ENCODE measurements at regions not wholly inside any gene's neighbourhood (a gene's known extent, or its start where the extent isn't known, plus 50 kb on each side); places are given as distances from the start of the nearest gene placed in this dataset.

- Histone ChIP-seq H4K8ac (ENCODE audit: low read depth in 2 of 2, low read length in 2 of 2) (no peak overlapping the region), H3K14ac (replicated peaks; ENCODE audit: low read depth, low read length) (no peak overlapping the region), H3K4me2 (ENCODE audit: low read depth, low read length) (no peak overlapping the region), H3K9me3 (ENCODE audit: control insufficient read depth, insufficient read depth, low read length) (no peaks in the 10 kb centered on the region), H2AK5ac (ENCODE audit: low read depth, low read length) (no peak overlapping the region), H3K9me1 (ENCODE audit: insufficient read depth, low read length) (no peaks in the 10 kb centered on the region), H3K27ac (ENCODE audit: insufficient read depth, low read length) (no peak overlapping the region), H4K5ac (ENCODE audit: low read depth, low read length) (no peak overlapping the region), H2BK120ac (ENCODE audit: low read depth, low read length) (no peak overlapping the region), H4K91ac (ENCODE audit: insufficient read depth, low read depth, low read length) (no peak overlapping the region), H2BK15ac (ENCODE audit: low read depth, low read length) (no peak overlapping the region), H2AK9ac (replicated peaks; ENCODE audit: low read depth, low read length, poor library complexity) (no peak overlapping the region), H3K27me3 (ENCODE audit: control insufficient read depth, insufficient read depth, low read length) (no peaks in the 10 kb centered on the region), H3K4me3 (ENCODE audit: insufficient read depth, low read depth, low read length) (no peak overlapping the region), H3K18ac (ENCODE audit: low read depth, low read length) (no peak overlapping the region), H4K20me1 (ENCODE audit: insufficient read depth, low read length) (no peaks in the 10 kb centered on the region), H2AFZ (replicated peaks; ENCODE audit: low read length, poor library complexity) (no peak overlapping the region), H3K79me1 (ENCODE audit: low read depth in 1 of 2, low read length in 2 of 2) (no peaks in the 10 kb centered on the region), H2BK5ac (ENCODE audit: low read depth, low read length, poor library complexity, severe bottlenecking) (no peak overlapping the region), H3K4me1 (ENCODE audit: control insufficient read depth, insufficient read depth, low read length) (no peaks in the 10 kb centered on the region; the same call in 1 of the 2 replicates), H3K36me3 (ENCODE audit: control insufficient read depth, insufficient read depth, low read length) (no peaks in the 10 kb centered on the region), H2BK20ac (ENCODE audit: low read depth, low read length) (no peak overlapping the region), H3K56ac (ENCODE audit: extremely low read depth, insufficient read depth, low read length) (no peak overlapping the region), H3K9ac (ENCODE audit: low read depth, low read length) (no peak overlapping the region), H3K23ac (ENCODE audit: low read depth, low read length) (no peak overlapping the region), H3K4ac (ENCODE audit: low read depth, low read length) (no peak overlapping the region)
- POLR2A ChIA-PET (ENCODE audit: unreplicated experiment), result no interaction called here
- no TSS peak for BruUV-seq (replicated peaks)
- in situ Hi-C loops (cut with MboI; ENCODE audit: low sequenced_read_pairs), result no loop called here
- no CpG with 5 or more reads among the region's 1 CpG for WGBS, 2 experiments (ENCODE audit: extremely low coverage in 2 of 2, insufficient read length in 1 of 2)
- dilution Hi-C loops (cut with HindIII; ENCODE audit: low sequenced_read_pairs, unreplicated experiment), result no loop called here
- intact Hi-C loops (cut with micrococcal nuclease), result loop anchor here (5.0 kb wide), 1 partner anchor 676 kb away; no protein-coding TSS in a partner anchor
- CTCF ChIA-PET, result interaction anchor here (0.6 to 0.7 kb wide), 2 partner anchors 19 to 209 kb away, joined by 3 to 4 read pairs; no protein-coding TSS in a partner anchor
- ATAC-seq (ENCODE audit: low read depth) (no peak), DNase-seq (no peak)
- no peak for TF ChIP-seq NFE2L2 (IDR thresholded peaks at IDR 0.05; ENCODE audit: low read depth, low read length)
- no peak for TF ChIP-seq CHD1 (IDR thresholded peaks at IDR 0.05; ENCODE audit: low read depth, low read length)
- no peak for TF ChIP-seq RFX5 (IDR thresholded peaks at IDR 0.05; ENCODE audit: low read depth, low read length)
- TF ChIP-seq CTCF (conservative IDR thresholded peaks at IDR 0.05; ENCODE audit: low read depth, low read length), result no peak
Observed at GRCh38 chr13:64756621-64757020, 2473.5 kb downstream of the PCDH9 start.
